Stimulated activated CD4-positive, alpha-beta T cell treated with anti-CD3 and anti-CD28 coated beads, TNF-alpha, amount 100 ng/mL, for 4 hours (primary cell): ENCODE measurements at regions not wholly inside any gene's neighbourhood (a gene's known extent, or its start where the extent isn't known, plus 50 kb on each side); places are given as distances from the start of the nearest gene placed in this dataset.
A peak's percentile ranks its signal among the peaks of the same experiment; 100 is the strongest.
"Not testable (repeated sequence)": the region's sequence is repeated elsewhere in the genome, so short reads cannot be mapped to it uniquely, and the experiment has no call there.

ENCODE experiments used
- DNase-seq, 3 experiments: peaks; one replicate each; pipeline ENCODE4 v3.0.0-alpha.2; 2020; ENCODE audit warnings: low read depth in 3 of 3

DNA sequence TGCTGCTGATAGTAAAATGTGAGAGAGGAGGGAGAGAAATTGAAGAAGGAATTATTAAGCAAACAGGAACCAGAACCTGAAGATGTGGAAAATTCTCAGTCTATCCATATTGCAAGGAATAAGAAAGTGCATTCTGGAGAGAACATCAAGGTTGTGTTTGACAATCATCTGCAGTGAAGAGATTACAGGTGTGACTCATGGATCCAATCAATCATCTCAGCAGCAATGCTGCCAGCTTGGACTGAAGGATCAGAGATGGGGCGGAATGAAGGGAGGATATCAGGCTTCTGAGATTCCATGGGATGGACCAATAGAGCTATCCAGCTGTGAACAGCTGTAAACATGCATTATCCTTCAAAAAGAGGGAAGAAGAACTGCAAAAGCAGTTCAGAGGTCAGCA, 247.3 kb downstream of the LPIN1 start:
- DNase-seq = no peak

DNA sequence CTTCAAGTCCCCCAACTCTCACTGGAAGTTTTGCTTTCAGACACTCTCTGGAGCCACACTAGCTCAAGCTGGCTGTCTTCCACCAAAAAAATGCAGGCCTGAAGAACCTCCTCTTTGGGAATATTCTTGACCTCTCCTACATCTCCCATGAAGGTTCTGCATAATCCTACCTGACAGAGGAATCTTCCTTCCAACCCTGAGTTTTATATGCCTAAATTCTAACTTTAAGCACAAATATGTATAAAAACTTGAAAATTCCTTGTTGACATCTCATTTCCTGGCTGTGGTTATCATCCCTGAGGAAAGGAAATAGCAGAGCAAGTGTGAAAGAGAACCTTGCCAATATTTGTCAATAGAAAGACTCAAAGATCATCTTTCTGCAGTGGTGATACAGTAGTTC, 249.0 kb downstream of the LPIN1 start:
- no peak for DNase-seq

DNA sequence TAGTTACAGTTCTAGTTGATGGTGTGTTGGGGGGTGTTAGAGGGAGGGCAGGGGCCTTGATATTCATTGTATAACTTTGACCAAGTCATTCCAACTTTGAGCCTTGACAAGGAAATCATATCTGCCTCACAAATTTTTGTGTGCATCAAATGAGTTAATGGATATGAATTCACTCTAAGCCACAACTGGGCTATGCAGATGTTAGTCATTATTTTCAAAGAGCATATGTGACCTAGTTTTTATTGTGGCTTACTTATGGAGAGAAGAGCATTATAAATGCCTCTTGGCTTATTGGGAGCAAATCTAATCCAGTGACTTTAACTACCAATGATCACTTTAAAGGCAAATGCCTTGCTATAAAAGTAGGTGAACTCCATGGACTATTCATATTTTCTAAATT, 250.2 kb downstream of the LPIN1 start:
- DNase-seq = no peak

DNA sequence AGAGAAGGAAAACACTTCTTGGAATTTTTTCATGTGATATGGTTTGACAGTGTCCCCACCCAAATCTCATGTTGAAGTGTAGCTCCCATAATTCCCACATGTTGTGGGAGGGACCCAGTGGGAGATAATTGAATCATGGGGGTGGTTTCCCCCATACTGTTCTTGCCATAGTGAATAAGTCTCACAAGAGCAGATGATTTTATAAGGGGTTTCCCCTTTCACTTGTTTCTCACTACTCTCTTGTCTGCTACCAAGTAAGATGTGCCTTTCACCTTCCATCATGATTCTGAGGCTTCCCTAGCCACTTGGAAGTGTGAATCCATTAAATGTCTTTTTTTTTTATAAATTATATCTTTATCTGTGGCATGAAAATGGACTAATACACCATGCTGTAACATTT, 250.7 kb downstream of the LPIN1 start:
- no peak for DNase-seq

DNA sequence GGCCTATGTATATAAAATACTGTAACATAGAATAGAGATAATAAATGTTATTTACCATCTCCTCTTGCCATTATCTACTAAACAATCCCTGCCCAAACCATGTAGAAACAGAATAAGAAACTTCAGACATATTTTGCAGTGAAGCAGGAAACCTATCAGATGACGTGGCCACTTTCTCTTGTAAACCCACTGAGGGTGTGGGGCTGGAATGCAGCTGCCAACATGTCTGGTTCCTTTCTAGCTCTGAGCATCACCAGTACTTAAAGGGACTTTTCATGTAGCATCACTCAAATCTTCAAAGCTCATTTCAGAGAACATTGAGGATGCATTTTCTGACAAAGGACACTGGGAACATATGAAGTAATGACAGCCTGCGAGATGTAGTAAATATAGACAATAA, 251.8 kb downstream of the LPIN1 start:
- no peak for DNase-seq

DNA sequence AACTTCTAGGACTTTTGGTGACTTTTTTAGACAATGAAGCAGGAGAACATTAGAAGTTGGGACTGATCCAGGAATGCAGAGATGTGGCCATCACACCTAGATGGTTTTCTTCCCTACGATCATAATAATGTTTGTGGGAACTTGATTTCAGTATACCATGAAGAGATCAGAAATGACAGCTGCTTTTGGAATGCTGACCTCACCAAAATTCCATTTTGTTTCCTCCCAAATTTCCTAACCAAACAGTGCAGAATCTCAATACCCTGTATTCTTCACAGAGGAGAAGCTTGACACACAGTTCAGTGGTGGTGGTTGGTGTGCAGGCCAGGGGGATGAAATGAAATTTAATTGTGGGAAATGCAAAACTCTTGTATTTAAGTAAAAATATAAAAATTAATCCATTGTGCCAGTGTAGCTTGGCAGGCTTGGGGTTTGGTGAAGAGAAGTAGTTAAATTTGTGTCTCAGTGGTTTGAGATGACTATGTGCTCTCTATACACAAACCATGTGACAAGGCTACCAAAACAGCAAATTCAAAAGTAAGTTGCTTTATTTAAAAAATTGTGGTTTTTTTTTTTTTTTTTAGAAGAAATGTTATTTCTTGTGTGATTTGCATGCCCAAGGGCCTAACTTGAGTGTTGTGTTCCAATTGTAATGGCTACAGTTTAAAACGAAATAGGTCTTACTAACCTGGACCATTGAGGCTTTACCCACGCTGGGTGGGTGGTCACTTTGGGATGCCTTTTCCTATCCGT, 252.4 kb downstream of the LPIN1 start:
- DNase-seq = no peak

DNA sequence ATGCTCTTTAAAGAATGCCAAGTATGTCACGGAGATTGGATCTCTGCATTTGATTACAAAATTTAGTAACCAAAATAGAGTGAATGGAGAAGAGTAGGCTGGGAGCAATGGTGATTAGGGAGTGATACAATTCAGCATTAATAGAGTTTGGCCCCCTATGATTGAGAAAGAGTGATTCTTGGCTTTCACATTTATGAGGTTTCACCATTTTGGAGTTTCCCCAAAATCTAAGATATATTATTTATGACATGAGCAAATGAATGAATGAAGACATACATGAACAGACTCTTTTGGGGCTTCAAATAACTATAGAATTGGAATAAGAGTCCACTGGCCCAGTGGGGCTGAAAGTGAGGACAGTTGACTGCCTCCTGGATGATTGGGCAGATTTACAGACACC, 255.2 kb downstream of the LPIN1 start:
- DNase-seq = no peak

DNA sequence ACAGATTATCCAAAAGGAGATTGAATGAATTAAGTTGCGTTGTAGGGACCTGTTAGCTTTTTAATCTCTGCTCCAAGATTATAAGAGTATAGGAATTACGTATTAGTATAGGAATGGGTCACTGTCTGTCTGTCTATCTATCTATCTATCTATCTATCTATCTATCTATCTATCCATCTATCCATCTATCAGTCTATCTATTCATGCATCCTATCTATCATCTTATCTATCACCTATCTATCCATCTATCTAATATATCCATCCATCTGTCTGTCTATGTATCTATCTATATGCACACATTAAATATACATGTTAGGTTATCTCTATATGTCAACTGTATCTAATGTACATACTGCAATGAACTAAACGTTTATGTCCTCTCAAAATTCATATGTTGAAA, 255.8 kb downstream of the LPIN1 start:
- no peak for DNase-seq

DNA sequence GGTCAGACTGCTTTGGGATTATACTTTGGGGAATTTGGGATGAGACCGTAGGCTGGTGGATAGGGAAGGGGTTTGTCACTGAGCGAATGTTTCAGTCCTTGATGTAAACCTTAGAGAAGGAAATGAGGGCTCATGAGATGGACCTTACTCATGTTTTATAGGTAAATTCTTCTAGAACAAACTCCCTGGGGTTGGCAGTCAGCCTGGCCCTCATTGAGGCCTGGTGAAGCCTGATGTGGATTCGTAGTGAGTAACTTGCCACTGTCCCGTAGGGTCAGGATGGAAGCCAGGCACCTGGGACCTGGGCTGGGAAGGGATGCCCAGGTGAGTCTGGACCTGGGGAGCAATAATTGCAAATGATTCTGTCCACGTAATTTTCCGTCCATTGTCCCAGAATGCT, 258.3 kb downstream of the LPIN1 start:
- no peak for DNase-seq

DNA sequence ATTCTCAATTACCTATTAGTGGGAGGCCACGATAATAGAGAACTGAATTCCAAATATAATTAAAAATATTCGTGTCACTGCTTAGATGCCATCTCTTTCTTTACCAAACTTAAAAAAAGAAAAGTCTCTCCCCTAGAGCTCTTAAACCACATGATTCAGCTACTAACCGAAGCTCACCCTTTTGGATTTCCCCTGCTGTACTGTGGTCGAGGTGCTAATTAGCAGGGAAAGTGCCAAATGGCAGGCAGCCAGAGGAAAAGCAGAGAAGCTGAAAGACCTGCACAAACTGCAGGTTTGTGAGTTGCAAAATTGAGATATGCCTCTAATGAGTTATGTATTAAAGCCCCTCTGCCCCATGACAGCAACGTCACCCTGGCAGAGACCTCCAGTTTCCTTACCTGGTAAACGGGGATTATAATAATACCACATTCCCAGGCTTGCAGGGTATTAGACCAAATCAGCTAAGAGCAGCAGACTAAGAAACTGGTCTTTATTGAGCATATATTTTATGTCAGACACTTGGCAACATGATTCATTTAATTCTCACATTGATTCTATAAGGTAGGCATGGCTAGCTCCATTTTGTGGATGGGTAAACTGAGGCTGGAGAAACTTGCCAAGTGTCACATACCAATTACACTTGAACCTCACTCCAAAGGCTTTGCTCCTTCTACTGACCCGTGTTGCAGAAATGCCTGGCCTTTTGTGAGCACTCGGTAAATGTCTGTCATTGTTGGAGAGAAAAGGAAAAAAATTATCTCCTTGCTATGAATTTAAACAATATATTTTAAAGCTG, 259.7 kb downstream of the LPIN1 start:
- peak; percentile 30 to 34 (median 32) for DNase-seq

DNA sequence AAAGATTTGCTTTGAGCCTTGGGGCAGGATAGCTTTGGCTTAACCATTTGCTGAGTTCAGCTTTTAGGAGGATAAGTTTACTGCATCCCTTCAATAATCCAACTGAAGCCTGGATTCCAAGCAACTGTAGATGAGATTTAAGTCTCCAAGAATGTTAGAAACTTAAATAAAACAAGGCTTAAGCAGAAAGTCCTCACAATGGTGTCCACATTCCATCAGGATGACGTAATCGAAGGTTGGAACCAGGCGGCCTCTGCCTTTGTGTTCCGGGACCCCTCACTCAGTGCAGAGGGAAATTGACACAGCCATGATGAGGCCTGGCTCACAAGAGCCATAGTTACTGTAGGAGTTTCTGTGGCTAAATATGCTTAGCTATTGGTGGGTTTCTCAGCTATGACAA, 260.4 kb downstream of the LPIN1 start:
- DNase-seq = no peak

DNA sequence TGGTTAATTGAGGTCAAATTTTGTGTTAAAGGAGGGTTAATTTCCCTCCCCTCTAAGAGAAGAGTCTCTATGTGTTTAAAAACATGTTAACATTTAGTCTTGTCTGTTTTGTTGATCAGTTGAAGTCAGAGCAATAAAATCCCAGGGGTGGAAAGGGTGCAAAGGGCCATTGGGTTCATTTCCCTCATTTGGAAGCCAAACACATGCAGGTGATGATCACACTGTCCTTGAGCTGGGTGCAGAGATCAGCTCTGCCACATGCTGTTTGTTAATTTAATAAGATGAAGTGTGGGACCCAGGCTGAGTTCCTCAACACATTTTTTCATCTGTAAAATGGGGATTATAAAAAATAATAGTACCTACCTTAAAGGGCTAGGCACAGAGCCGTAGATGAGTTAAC, 260.9 kb downstream of the LPIN1 start:
- no peak for DNase-seq

DNA sequence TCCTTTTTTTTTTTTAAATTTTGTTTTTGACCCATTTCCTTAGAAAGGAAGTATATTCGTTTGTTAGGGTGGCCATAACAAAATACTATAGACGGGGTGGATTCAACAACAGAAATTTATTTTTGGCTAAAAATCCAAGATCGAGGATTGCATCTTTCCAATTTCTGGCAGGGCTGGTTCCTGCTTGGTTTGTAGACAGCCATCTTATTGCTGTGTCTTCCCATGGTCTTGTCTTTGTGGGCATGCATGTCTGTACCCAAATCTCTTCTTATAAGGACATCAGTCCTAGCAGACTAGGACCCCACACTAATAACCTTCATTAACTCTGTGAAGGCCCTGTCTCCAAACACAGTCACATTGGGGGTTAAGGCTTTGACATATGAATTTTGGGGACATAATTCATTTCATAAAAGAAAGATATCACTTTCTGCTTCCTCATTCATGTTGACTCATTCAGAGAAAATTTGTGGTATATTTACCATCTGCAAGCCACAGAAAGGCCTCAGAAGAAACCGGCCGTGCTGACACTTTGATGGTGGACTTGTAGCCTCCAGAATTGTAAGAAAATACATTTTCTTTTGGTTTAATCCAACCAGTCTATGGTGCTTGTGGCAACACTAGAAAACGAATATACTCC, 262.1 kb downstream of the LPIN1 start:
- DNase-seq = no peak

DNA sequence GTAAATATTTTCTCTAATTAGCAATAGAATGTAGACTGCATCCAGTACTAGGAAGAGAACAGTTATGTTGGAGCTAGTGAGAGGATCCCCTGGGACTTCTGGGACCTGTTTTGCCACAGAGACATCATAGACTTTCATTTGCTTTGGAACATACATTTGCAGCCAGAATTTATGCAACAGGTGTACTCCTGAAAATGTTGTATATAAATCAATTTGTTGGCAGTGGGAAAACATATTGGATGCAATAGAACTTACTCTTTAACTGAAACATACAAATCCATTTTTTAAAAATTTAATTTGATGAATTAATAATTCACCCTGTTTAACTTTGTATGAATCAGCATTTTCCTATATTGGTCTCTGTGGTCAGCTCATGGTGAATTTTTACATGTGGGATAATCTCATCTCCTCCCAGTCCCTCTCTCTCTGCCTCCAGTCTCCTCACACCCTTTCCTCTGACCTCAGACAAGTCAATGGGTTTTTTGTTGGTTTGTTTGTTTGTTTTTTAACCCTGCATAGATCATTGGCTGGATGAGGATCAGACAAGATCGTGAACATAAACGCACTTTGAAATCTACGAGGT, 263.0 kb downstream of the LPIN1 start:
- DNase-seq = no peak

DNA sequence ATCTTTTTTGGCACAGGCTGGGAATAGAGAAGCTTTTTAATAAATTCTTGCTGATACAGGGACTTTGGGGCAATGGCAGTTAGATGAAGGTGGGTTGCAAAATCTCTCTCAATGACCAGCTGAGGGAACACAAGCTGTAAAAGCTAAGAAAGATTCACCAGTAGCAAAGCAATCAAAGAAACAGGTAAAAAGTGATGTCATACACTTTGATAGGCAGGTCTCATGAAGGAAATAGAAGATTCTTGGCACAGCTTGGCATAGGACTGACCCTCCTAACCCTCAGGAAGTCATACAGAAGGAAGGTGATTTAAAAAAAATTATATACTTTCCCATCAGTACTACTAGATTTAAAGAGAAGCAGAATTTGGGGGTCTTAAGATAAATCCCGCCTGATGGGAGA, 263.6 kb downstream of the LPIN1 start:
- no peak for DNase-seq

DNA sequence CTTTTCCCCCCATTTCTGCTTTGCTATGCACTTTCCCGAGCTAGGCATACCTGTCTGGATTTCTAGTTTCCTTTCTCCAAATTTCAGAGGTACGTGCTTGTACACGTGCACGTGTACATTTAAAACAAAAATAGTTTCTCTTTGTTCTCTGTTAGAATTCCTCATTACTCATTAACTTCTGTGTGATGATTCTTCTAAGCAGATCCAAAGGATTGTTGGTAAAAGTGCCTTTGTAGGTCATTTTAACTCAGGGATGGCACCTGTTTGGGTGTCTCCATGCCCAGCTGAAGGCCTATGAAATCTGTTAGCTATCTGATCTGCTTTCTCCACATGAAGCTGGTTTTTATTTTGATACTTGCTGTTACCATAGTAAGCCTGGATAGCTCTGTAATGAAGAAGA, 264.3 kb downstream of the LPIN1 start:
- DNase-seq = no peak

DNA sequence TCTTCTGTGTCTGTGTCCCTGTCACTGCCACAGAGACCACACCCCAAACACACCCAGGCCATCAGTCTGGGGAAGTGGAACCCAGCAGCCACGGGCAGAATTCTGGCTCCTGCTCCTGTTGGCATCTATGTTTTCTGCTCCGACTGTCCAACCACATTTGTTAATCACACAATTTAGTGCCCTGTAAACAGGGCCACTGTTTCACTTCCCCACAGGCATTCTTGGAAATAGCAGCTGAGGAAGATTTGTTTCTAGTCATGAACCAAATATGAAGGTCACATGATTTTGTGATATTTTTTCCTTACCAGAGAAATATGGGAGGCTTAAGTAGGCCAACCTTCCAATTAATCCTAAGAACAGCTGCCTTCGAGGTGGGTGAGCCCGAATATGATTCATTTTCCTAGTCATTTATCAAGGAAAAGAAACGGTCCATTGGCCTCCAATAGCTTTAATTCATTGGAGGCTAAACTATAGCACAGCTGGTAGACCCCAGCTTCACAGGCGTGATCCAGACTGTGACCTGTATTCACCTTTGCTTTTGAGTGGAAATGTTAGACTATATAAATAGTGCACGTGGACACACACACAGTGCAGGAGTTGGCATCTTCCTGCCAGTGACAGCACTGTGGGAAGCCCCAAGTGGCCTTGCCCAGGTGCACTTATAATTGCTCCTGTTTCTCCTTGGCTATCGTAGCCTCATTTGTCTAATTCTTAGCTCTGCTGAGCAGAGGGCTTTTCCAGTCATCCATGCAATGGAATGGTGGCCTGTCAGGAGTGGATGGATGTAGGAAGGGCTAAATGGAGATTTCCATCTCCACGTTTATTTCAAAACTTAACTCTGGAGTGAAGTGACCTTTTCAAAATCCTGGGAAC, 267.9 kb downstream of the LPIN1 start:
- DNase-seq = no peak

DNA sequence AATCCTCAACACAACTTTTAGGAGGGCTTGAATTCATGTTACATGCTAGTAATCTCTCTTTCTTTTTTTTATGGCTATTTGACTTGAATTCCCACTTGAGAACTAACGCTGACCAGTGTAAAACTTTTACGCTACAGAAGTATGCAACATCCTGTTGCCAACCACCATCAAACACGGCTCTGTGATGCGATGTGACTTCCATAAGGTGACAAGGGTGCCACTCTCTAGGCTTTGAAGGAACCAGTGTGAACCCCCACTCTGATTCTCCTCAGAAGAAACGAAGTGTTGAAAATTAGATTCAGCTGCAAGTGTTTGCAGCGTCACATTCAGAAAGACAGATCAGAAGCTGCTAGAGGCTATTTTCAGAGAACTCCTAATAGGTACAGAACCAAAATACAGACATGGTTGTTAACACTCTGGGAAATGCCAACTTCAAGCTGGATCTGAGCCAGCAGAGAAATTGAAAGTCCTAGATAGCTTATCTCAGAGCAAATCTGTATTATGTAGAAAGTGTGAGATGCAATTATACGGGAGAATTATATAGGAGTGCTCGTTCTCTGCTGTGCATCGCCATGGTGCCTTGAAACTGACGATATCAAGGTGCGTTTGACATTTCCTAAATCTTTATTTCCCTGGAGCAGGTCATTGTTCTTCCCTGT, 271.2 kb downstream of the LPIN1 start:
- no peak for DNase-seq

DNA sequence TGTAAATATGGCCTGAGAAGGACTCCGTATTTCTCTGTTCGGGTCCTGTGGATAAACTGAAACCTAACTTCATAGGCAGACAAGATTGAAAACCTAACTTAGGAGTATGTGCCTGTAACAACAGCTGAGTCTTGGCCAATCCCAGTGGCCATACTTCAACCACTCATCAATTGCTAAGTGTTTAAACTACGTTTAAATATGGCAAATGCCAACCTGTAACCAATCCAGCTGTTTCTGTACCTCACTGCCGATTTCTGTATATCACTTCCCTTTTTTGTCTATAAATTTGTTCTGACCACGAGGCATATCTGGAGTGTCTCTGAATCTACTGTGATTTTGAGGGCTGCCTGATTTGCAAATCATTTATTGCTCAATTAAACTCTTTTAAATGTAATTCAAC, 272.3 kb downstream of the LPIN1 start:
- not testable (repeated sequence) for DNase-seq

DNA sequence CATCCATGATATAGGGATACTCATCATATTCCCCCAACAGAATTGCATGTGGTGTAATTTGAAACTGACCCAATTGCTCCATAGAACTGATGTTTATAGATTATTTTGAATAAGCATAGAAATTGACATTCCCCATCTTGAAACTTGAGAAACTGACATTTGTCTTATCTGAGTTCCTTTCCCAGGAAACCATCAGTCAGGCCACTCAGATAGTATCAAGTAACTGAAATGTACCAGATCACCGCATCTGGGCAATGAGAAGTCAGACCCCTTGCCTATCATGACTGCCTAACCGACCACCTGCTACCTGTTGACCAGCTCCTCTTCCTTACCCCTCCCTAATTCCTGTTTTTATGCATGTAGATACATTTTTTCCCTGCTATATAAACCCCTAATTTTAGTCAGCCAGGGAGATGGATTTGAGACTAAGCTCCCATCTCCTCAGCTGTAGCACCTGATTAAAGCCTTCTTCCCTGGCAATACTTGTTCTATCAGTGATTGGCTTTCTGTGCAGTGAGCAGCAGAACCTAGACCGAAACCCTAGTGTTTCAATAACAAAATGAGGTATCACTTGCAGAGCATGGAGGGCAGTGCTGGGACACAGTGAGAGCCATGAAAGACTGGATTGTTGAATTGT, 274.5 kb downstream of the LPIN1 start:
- DNase-seq = no peak
